Mucosa of descending colon (tissue), 3 donors: ENCODE measurements at regions not wholly inside any gene's neighbourhood (a gene's known extent, or its start where the extent isn't known, plus 50 kb on each side); places are given as distances from the start of the nearest gene placed in this dataset.

Source experiments
- ATAC-seq: fragments of 200-7000 bp; cut with Tn5 transposase; one replicate; pipeline ENCODE4 v1.9.1; 2020; ENCODE audit warnings: mild to moderate bottlenecking, moderate library complexity
- DNase-seq, 3 donors: peaks; one replicate each; pipeline ENCODE4 v3.0.0-alpha.2; 2020
- H3K36me3 ChIP-seq: fragments of 200-600 bp; one replicate; pipeline ENCODE4 v1.8.0; 2021; ENCODE audit warnings: low read depth, mild to moderate bottlenecking
- H3K4me1 ChIP-seq: fragments of 200-600 bp; one replicate; pipeline ENCODE4 v1.8.0; 2021; ENCODE audit warnings: low read depth, mild to moderate bottlenecking
- H3K4me3 ChIP-seq: fragments of 200-600 bp; one replicate; pipeline ENCODE4 v1.8.0; 2021; ENCODE audit warnings: mild to moderate bottlenecking
- H3K9me3 ChIP-seq: fragments of 200-600 bp; one replicate; pipeline ENCODE4 v1.8.0; 2021; ENCODE audit warnings: mild to moderate bottlenecking
- intact Hi-C, 2 donors: fragments of 100-400 bp; cut with DNase I in 1 of 2; cut with micrococcal nuclease in 1 of 2; formaldehyde crosslinking; loops; one replicate each; pipeline versions ENCODE4 v1.11.0 to v1.11.1; 2022; cut with DNase I, micrococcal nuclease
- TF ChIP-seq, protein P1 (sequence below): fragments of 200-600 bp; IDR thresholded peaks from one replicate; pipeline ENCODE4 v1.8.0; 2022; ENCODE audit warnings: antibody characterized with exemption, mild to moderate bottlenecking
- donor health status: DM: no; HTN: no; CAD: no; lungs with moderate emphysema.
- donor health status: DM: no; HTN: no; CAD: no.
- donor health status: DM: no; HTN: yes; CAD: no.

DNA sequence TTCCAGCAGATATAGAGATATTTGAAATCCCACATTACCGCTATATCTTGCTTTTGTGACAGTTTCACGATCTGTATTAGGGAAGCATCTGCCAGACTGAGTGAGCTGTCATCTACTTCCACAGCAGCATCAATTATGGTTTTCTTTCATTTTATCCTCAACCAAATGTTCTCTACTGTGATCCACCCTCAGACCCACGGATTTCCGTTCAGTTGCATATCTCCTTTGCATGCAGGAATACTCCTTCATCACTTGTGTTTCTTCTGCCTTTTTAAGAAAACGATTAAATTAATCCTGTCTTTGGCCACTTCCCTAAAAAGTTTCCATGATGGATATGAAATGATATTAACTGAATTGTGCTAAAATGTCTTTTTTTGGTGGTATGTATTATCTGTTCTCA lies 262.1 kb upstream of the ADGRB3 start:
- Histone ChIP-seq H3K9me3 (no peaks in the 10 kb centered on the region), H3K36me3 (no peaks in the 10 kb centered on the region), H3K4me1 (no peaks in the 10 kb centered on the region), H3K4me3 (no peak overlapping the region)
- no peak for DNase-seq
- intact Hi-C loops: no loop called here
- ATAC-seq: no peak
- TF ChIP-seq, protein P1, sequence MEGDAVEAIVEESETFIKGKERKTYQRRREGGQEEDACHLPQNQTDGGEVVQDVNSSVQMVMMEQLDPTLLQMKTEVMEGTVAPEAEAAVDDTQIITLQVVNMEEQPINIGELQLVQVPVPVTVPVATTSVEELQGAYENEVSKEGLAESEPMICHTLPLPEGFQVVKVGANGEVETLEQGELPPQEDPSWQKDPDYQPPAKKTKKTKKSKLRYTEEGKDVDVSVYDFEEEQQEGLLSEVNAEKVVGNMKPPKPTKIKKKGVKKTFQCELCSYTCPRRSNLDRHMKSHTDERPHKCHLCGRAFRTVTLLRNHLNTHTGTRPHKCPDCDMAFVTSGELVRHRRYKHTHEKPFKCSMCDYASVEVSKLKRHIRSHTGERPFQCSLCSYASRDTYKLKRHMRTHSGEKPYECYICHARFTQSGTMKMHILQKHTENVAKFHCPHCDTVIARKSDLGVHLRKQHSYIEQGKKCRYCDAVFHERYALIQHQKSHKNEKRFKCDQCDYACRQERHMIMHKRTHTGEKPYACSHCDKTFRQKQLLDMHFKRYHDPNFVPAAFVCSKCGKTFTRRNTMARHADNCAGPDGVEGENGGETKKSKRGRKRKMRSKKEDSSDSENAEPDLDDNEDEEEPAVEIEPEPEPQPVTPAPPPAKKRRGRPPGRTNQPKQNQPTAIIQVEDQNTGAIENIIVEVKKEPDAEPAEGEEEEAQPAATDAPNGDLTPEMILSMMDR: no peak

DNA sequence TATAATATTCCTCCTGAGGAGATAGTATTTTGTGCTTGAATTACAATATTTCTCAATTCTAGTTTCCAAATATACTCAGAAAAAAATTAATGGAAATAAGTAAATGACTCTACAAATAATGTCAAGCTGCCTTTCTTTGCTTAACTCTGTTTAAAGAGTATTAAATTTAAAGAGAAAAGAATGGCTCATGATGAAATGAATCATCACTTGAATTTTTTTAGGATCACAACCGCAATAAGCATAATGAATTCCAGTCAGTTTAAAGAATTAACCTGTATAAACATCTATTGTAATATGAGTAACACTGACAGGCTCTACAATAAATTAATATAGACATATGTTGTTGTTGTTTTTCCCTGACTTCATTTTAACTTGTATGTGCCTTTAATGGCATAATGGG lies 266.2 kb upstream of the ADGRB3 start:
- DNase-seq (no peak), ATAC-seq (no peak)
- H3K4me3 ChIP-seq: no peak overlapping the region
- intact Hi-C loops: no loop called here
- H3K4me1 ChIP-seq: no peaks in the 10 kb centered on the region
- no peaks in the 10 kb centered on the region for H3K36me3 ChIP-seq
- TF ChIP-seq, protein P1: no peak
- H3K9me3 ChIP-seq: no peaks in the 10 kb centered on the region

DNA sequence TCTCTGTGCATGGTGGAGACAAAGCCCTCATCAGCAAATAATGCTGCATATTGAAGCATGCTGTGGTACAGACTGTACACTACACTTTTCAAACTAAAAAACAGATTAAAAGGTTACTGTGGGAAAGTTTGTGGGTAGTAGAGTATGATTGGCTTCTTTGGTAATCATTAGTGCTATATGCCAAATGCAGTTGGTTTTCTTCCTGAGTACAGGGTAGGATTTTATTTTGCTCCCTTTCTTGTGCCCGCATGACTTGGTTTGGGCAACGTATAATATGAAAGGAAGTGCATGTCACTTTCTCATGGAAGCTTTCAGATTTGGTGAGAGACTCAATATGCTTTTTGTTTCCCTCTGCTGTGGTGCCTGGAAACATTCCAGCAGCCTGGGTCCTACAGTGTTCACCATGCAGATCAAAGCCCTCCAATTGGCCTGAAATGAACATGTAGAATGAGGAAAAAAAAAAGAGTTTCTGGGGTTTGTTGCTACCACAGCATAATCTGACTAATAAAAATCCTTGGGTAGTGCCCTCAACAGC lies 270.7 kb upstream of the ADGRB3 start:
- peaks cover 11% of the 10 kb centered on the region for H3K9me3 ChIP-seq
- no peaks in the 10 kb centered on the region for H3K36me3 ChIP-seq
- no peak overlapping the region for H3K4me3 ChIP-seq
- DNase-seq (no peak), ATAC-seq (no peak)
- TF ChIP-seq, protein P1: no peak
- no peaks in the 10 kb centered on the region for H3K4me1 ChIP-seq
- intact Hi-C loops: no loop called here

DNA sequence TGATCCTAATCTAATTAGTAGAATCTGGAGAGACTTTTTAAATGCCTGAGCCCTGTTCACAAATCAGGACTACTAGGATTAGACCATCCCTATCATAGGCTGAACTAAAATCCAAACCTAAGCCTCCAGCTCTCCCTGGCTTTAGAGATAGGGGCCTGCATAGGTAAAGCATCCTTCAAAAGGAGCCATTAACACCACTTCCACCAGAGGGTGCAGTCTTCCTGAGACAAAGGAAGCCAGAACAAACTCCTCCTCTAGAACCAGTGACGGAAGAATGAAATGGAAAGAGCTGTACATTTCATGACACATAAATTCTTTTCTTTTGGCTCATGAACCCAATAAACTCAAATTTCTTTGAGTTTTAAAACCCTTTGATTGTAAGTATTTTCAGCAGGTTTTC lies 291.2 kb upstream of the ADGRB3 start:
- TF ChIP-seq, protein P1: no peak
- no peaks in the 10 kb centered on the region for H3K36me3 ChIP-seq
- no peak overlapping the region for H3K4me3 ChIP-seq
- DNase-seq (peak in 1 of 3 donors; percentile 14), ATAC-seq (no peak)
- intact Hi-C loops: no loop called here
- H3K4me1 ChIP-seq: no peaks in the 10 kb centered on the region
- no peaks in the 10 kb centered on the region for H3K9me3 ChIP-seq

DNA sequence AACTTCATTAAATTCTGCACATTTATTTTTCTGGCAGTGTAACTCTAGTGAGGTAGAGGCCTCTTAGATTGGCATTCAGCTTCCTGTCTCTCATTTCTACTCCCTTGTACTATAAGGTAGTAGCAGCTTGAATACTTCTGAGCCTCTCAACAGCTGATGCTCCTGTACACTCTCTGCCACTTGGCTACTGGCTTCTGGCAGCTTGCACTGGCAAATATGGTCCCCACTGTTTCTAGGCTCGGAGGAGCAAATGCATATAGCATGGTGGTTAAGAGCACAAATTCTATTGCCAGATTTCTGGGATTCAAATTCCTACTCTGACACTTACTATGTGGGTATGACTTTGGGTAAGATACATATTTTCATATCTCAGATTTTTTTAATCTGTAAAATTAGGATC lies 292.8 kb upstream of the ADGRB3 start:
- TF ChIP-seq, protein P1: no peak
- intact Hi-C loops: no loop called here
- no peak overlapping the region for H3K4me3 ChIP-seq
- no peaks in the 10 kb centered on the region for H3K4me1 ChIP-seq
- no peak for DNase-seq
- no peak for ATAC-seq
- no peaks in the 10 kb centered on the region for H3K36me3 ChIP-seq
- H3K9me3 ChIP-seq: no peaks in the 10 kb centered on the region
